Fibroblast of mammary gland (primary cell): ENCODE measurements at regions not wholly inside any gene's neighbourhood (a gene's known extent, or its start where the extent isn't known, plus 50 kb on each side); places are given as distances from the start of the nearest gene placed in this dataset.

Experiments
- DNase-seq: peaks from one replicate; pipeline ENCODE4 v3.0.0-alpha.2; 2010; ENCODE audit warnings: low read depth
- H3K4me3 ChIP-seq: 2 replicates; pipeline ENCODE4 v1.5.1; 2011; ENCODE audit warnings: low read depth, mild to moderate bottlenecking, low read length, moderate library complexity; ENCODE audit not compliant: control insufficient read depth
- TF ChIP-seq, protein P1 (sequence below): conservative IDR thresholded peaks from 2 replicates; pipeline ENCODE4 v1.5.1; 2011; ENCODE audit warnings: low read depth, low read length, inconsistent platforms; ENCODE audit not compliant: control insufficient read depth, insufficient read depth

DNA sequence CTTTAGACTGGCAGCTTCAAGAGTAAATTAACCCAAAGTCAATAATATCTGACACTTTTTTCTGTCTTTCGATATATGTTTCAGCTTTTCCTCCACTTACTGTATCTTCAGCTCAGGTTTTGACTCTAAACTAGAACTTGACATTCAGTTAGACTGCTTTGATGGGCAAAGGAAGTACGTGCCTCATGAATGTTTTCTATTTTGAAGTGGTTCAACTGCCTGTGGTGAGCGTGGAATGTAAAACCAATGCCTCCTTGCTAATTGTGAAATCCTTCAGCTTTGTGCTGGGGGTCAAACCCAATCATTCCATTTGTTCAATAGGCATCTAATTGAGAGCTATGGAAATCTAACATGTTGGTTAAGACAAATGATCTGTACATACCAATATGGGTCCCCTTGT is 857.0 kb upstream of the HTR2C start:
- TF ChIP-seq, protein P1, sequence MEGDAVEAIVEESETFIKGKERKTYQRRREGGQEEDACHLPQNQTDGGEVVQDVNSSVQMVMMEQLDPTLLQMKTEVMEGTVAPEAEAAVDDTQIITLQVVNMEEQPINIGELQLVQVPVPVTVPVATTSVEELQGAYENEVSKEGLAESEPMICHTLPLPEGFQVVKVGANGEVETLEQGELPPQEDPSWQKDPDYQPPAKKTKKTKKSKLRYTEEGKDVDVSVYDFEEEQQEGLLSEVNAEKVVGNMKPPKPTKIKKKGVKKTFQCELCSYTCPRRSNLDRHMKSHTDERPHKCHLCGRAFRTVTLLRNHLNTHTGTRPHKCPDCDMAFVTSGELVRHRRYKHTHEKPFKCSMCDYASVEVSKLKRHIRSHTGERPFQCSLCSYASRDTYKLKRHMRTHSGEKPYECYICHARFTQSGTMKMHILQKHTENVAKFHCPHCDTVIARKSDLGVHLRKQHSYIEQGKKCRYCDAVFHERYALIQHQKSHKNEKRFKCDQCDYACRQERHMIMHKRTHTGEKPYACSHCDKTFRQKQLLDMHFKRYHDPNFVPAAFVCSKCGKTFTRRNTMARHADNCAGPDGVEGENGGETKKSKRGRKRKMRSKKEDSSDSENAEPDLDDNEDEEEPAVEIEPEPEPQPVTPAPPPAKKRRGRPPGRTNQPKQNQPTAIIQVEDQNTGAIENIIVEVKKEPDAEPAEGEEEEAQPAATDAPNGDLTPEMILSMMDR: no peak
- H3K4me3 ChIP-seq: no peak overlapping the region
- no peak for DNase-seq

DNA sequence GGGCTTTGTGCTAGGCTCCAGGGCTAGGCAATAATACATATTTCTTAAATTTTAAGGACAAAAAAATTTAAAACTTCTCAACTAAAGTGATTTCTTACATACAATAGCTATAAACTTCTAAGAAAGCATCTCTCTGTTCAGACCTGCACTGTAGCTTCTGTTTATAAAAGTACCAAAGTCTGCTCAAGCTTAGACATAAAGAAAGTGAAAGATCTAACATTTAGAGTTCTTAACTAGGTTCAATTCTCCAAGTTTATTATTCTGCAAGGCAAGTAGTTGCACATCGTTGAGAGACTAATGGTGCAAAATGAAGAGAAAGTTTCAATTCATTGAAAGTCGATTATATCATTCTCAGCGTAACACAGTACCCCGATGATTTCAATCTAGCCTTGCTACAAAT is 857.4 kb upstream of the HTR2C start:
- no peak overlapping the region for H3K4me3 ChIP-seq

DNA sequence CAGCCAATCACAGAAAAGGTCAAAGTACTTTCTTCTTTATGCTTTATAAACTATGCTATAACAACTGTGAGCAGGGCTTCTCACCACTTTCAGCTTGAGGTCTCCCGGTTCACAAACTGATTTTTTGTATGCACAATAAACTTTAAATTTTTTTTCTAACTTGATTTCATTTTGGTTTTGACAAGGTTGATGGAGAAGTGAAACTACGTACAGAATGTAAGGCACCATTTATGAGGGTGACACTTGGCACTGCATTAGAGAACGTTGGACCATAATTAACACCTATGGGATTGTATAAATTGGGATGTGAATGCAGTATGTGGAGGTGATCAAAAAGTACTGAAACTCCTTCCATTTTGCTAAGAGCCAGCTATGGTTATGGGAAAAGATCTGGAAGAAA is 857.9 kb upstream of the HTR2C start:
- TF ChIP-seq, protein P1: no peak
- H3K4me3 ChIP-seq: no peak overlapping the region
- DNase-seq: no peak

More for the DNA sequence above, 857.4 kb upstream of the HTR2C start:
- no peak for DNase-seq
- TF ChIP-seq, protein P1: no peak

GRCh38 chrX:113699939-113700338 is 859.3 kb upstream of the AMOT start:
- no peak overlapping the region for H3K4me3 ChIP-seq
- DNase-seq: no peak
- TF ChIP-seq, protein P1: no peak

DNA sequence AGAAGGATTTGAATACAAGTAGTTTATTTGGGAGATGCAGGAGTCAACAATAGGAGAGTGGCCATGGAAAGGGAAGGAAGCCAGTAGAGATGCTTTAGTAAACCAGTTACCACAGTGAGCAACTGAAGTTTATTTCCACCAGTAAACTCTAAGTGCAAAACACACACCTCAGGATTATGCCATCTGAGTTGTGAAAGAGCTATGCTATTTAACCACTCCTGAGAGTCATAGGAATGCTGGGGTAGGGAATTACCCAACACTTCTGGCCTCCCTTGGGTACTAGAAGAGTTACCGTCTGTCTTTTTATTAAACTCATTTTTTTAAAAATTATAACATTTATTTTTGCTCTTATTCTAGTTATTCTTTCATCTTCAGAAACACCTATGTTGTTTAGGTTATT is 834.6 kb upstream of the AMOT start:
- H3K4me3 ChIP-seq: no peak overlapping the region
- TF ChIP-seq, protein P1: no peak
- DNase-seq: peak; percentile 13

- no peak for DNase-seq
- TF ChIP-seq, protein P1: no peak
- no peak overlapping the region for H3K4me3 ChIP-seq
These were observed 810.7 kb upstream of the AMOT start for GRCh38 chrX:113651306-113651705.

- DNase-seq: peak; percentile 65
- TF ChIP-seq, protein P1: no peak
- H3K4me3 ChIP-seq: no peak overlapping the region
These were observed 803.8 kb upstream of the AMOT start for GRCh38 chrX:113644426-113644825.
